Pancreas (tissue), 10 donors: ENCODE measurements at regions not wholly inside any gene's neighbourhood (a gene's known extent, or its start where the extent isn't known, plus 50 kb on each side); places are given as distances from the start of the nearest gene placed in this dataset.

Experiments used
- ATAC-seq, 4 donors: fragments of 200-7000 bp; cut with Tn5 transposase; one replicate each; pipeline versions ENCODE4 v1.8.0 to v1.9.1; 2020; ENCODE audit warnings: mild to moderate bottlenecking in 4 of 4, moderate library complexity in 4 of 4
- DNase-seq, 6 donors: peaks; one replicate each; pipeline ENCODE4 v3.0.0-alpha.2; 2020
- FAIRE-seq: peaks from 2 replicates; lab custom pipeline; 2012; peaks lifted over from hg19 to GRCh38; lab: Jason Lieb, UNC
- H3K27ac ChIP-seq, 4 donors: fragments of 200-600 bp; sonication (generic); 1 replicate in 3 of 4; 2 replicates in 1 of 4; pipeline versions ENCODE4 v1.5.0 to v1.8.0; 2020
- H3K27me3 ChIP-seq, 4 donors: fragments of 200-600 bp; one replicate each; pipeline ENCODE4 v1.8.0; 2021
- H3K36me3 ChIP-seq, 3 donors: fragments of 200-600 bp; sonication (generic) in 1 of 3; one replicate each; pipeline versions ENCODE4 v1.5.0 to v1.8.0; 2020 to 2021
- H3K4me1 ChIP-seq, 3 donors: fragments of 200-600 bp; one replicate each; pipeline ENCODE4 v1.8.0; 2021
- H3K4me3 ChIP-seq, 4 donors: fragments of 200-600 bp; sonication (generic) in 2 of 4; one replicate each; pipeline versions ENCODE4 v1.5.0 to v1.8.0; 2020 to 2021
- H3K9me3 ChIP-seq, 4 donors: fragments of 200-600 bp; one replicate each; pipeline ENCODE4 v1.8.0; 2021
- WGBS, 2 donors: extraction: QIAGEN DNeasy Blood & Tissue Kit; methylation state at CpG; one replicate each; pipeline ENCODE4 v1.1.7; 2013; 5-methylcytosine and 5-hydroxymethylcytosine counted together
- intact Hi-C, 3 donors: fragments of 100-400 bp; cut with DNase I; formaldehyde crosslinking; loops; one replicate each; pipeline versions ENCODE4 v1.11.1 to v1.14.2; 2022
- TF ChIP-seq, protein P1 (sequence below), 4 donors: fragments of 200-600 bp; sonication (generic) in 3 of 4; IDR thresholded peaks; one replicate each; pipeline versions ENCODE4 v1.5.0 to v1.8.0; 2021; ENCODE audit warnings: antibody characterized with exemption in 4 of 4
- donor health status: healthy with polysubstance abuse.
- donor health status: DM: no; HTN: no; CAD: no; lungs with moderate emphysema.
- donor health status: DM: no; HTN: no; CAD: no.
- donor health status: control.
- donor health status: control.
- donor health status: Bipolar disorder and iron deficiency.
- donor health status: DM: yes; HTN: yes; CAD: no.
- donor health status: DM: no; HTN: no; CAD: no.
- donor health status: DM: no; HTN: no; CAD: no.
- donor health status: DM: yes; HTN: yes; CAD: no.

DNA sequence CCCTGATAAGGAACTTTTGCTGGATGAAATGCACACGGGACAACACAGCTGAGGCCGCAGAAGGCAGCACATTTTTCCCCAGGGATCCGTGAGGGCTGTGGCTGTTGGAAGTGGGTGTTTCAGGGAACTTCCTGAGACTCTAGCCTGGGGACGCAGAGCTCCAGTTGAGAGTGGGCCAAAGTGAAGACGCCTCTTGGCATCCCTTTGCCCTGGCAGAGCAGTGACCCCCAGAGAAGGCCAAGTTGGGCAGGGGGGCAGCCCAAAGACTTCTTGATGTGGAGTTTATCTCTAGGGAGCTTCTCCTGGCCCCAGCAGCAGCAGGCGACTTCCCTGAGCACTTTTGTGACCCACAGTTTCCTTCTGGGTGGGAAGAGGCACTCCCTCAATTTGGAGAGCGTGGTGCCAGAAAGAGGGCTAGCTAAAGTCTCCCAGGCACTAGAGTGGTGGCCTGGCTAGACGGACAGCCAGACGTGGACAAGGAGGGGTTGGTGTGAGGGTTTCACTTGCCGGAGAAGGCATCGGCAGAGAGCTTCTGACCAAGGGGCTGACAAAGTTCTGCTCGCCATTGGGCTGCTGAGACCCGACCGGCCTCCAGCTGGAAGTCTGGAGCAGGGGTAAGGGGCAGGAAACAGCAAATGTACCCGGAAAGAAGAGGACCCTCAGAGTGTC lies 108.8 kb downstream of the ACKR3 start:
- intact Hi-C loops = no loop called here
- ATAC-seq (no peak), DNase-seq (peak in 1 of 6 donors; percentile 21), FAIRE-seq (no peak)
- TF ChIP-seq, protein P1, sequence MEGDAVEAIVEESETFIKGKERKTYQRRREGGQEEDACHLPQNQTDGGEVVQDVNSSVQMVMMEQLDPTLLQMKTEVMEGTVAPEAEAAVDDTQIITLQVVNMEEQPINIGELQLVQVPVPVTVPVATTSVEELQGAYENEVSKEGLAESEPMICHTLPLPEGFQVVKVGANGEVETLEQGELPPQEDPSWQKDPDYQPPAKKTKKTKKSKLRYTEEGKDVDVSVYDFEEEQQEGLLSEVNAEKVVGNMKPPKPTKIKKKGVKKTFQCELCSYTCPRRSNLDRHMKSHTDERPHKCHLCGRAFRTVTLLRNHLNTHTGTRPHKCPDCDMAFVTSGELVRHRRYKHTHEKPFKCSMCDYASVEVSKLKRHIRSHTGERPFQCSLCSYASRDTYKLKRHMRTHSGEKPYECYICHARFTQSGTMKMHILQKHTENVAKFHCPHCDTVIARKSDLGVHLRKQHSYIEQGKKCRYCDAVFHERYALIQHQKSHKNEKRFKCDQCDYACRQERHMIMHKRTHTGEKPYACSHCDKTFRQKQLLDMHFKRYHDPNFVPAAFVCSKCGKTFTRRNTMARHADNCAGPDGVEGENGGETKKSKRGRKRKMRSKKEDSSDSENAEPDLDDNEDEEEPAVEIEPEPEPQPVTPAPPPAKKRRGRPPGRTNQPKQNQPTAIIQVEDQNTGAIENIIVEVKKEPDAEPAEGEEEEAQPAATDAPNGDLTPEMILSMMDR (IDR thresholded peaks at IDR 0.05) = no peak
- Histone ChIP-seq H3K36me3 (no peaks in the 10 kb centered on the region), H3K27me3 (no peaks in the 10 kb centered on the region), H3K4me1 (no peaks in the 10 kb centered on the region), H3K4me3 (no peak overlapping the region), H3K9me3 (no peaks in the 10 kb centered on the region), H3K27ac (no peak overlapping the region)
- 81% methylated on average over 15 of the region's 15 CpGs for WGBS, 2 donors

DNA sequence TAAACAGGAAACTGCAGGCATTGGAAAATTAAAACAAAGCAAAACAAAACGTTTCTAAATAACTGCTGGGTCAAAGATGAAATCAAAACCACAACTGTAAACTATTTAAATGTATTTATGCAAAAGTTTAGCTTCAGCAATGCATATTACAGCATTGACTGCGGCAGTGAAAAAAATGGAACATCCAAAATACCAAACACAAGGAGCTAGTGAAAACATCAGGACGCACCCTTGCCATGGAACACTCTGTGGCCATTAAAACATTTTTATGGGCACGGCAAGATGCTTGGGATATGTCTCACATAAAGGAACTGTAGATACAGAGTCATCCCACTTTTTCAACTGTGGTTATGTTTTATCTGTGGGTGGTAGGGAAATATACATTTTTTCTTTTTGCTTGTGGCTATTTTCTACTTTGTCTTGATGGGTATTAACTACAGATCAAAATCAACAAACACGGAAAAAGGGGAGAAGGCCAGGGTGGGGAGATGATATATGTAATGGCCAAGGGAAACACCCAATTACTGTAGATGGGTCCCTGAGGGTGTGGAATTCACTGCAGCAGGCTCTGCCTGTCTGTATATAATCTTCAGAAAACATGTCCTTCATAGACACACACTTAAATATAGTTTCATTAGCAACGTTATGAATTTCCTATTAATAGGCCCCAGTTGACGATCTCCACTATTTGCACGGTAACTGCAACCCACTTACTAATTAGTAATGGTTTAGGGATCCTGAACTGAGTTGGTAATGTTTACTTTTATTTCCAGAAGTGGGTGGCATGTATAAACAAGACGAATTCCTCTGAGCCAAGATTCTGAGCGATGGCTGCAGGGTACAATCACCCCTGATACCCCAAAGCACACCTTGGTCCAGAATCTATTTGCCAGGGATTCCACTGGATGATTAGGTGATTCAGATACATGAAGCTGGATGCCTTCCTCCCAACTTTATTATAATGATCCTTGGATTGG lies 110.5 kb downstream of the ACKR3 start:
- H3K36me3 ChIP-seq = no peaks in the 10 kb centered on the region
- FAIRE-seq (no peak), DNase-seq (no peak), ATAC-seq (no peak)
- H3K4me3 ChIP-seq = no peak overlapping the region
- intact Hi-C loops = no loop called here
- H3K27ac ChIP-seq = no peak overlapping the region
- H3K9me3 ChIP-seq = no peaks in the 10 kb centered on the region
- no peaks in the 10 kb centered on the region for H3K4me1 ChIP-seq
- WGBS, 2 donors = 80 to 84% methylated on average over 10 of the region's 10 CpGs
- TF ChIP-seq, protein P1 (IDR thresholded peaks at IDR 0.05) = no peak
- no peaks in the 10 kb centered on the region for H3K27me3 ChIP-seq

DNA sequence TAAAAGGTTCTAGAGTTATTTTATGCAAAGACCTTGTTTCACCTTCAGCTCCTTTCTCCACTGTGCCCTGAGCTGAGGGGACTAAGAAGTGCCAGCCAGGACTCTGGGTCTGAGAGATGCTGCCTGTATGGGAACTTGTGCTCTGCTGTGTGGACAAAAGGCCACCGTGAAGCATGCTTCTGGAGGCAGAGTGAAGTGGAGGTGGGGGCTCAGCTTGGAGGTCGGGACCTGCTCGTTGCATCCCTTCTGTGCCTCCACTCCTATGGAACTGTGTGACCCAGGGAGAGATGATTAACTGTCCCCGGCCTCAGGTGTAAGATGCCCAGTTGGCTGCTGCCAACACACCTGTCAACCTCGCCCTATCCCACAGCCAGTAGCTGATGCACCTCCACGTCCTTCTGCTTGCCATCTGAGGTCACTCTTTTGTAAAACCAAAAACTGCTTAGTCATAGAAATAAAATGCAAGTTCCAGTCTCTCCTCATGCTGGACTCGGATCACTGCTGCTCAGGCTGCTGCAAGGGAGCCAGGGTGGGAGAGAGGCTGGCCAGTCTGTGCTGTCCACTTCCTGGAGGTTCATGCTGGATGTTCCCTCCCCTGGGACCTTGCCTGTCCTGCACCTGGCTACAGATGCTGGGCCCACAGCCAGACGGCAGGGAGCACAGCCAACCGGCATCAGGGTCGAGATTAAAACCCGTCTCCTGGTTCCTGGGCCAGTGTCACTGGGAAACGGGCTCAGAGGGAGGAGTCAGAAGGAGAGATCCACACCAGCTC lies 113.2 kb downstream of the ACKR3 start:
- no peaks in the 10 kb centered on the region for H3K9me3 ChIP-seq
- 44 to 47% methylated on average over 12 of the region's 12 CpGs for WGBS, 2 donors
- no peak overlapping the region for H3K27ac ChIP-seq
- TF ChIP-seq, protein P1 (IDR thresholded peaks at IDR 0.05) = no peak
- no peaks in the 10 kb centered on the region for H3K4me1 ChIP-seq
- H3K4me3 ChIP-seq = no peak overlapping the region
- FAIRE-seq (no peak), DNase-seq (peak in 4 of 6 donors; percentile 26 to 56 (median 38)), ATAC-seq (peak; percentile 38 to 69 (median 56))
- no peaks in the 10 kb centered on the region for H3K27me3 ChIP-seq
- no peaks in the 10 kb centered on the region for H3K36me3 ChIP-seq
- intact Hi-C loops = no loop called here

DNA sequence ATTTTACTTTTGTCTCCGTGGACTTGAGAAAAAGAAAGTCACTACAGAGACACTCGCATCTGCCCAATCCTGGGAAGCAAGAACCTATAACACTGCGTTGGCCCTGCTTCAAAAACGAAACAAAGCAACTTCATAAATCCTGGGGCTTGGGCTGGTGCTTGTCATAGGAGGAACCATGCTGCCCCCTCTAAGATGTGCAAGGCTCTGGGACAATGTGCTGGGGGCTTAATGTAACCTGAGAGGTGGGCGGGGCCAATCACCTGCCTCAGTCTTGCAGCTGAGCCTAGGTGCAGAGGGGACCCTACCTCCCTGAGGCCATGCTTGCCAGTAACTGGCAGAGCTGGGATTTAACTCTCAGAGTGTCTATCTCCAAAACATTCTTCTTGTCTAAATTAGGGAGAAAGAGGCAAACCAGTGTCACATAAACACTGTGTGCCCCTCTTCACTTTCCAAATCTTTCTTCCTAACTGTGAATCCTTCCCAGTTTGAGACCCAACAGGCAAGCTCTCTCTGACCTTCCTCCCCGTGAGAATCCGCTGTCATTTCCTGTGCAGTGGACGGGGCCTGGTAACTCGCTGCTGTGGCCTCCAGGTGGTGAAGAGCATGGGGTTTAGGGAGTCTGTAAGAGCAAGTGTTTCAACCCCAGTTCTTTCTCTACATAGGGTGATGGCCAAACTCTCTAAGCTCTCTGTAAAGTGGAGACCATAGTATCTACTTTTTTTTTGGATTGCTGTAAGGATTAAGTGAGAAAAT lies 115.1 kb downstream of the ACKR3 start:
- H3K27me3 ChIP-seq = no peaks in the 10 kb centered on the region
- no peaks in the 10 kb centered on the region for H3K9me3 ChIP-seq
- FAIRE-seq (no peak), ATAC-seq (no peak), DNase-seq (peak in 1 of 6 donors; percentile 27)
- intact Hi-C loops = no loop called here
- no peak overlapping the region for H3K4me3 ChIP-seq
- TF ChIP-seq, protein P1 (IDR thresholded peaks at IDR 0.05) = no peak
- H3K36me3 ChIP-seq = no peaks in the 10 kb centered on the region
- no peak overlapping the region for H3K27ac ChIP-seq
- 86 to 87% methylated on average over 9 of the region's 9 CpGs for WGBS, 2 donors
- H3K4me1 ChIP-seq = no peaks in the 10 kb centered on the region
